HEK293T (cell line): ENCODE measurements at regions not wholly inside any gene's neighbourhood (a gene's known extent, or its start where the extent isn't known, plus 50 kb on each side); places are given as distances from the start of the nearest gene placed in this dataset.

ENCODE experiments used
- ARNT ChIP-seq: fragments of 450-650 bp; IDR thresholded peaks from 2 replicates; pipeline ENCODE4 v1.6.1; 2017; ENCODE audit warnings: mild to moderate bottlenecking
- BHLHE40 ChIP-seq: fragments of 450-650 bp; IDR thresholded peaks from 2 replicates; pipeline ENCODE4 v1.6.1; 2016; ENCODE audit warnings: mild to moderate bottlenecking, moderate library complexity, borderline replicate concordance
- ELF4 ChIP-seq: fragments of 450-650 bp; IDR thresholded peaks from 2 replicates; pipeline ENCODE4 v1.6.1; 2017; ENCODE audit warnings: antibody characterized with exemption
- FOXK2 ChIP-seq: fragments of 450-650 bp; IDR thresholded peaks from 2 replicates; pipeline ENCODE4 v1.6.1; 2016; ENCODE audit warnings: mild to moderate bottlenecking
- HDGF ChIP-seq: fragments of 450-650 bp; IDR thresholded peaks from 2 replicates; pipeline ENCODE4 v1.6.1; 2017; ENCODE audit warnings: antibody characterized with exemption, borderline replicate concordance
- NFRKB ChIP-seq: fragments of 450-650 bp; IDR thresholded peaks from 2 replicates; pipeline ENCODE4 v1.6.1; 2016; ENCODE audit warnings: mild to moderate bottlenecking, moderate library complexity
- SP1 ChIP-seq: fragments of 450-650 bp; IDR thresholded peaks from 2 replicates; pipeline ENCODE4 v1.6.1; 2017

- TF ChIP-seq HDGF (no peak), ARNT (no peak), SP1 (no peak), FOXK2 (no peak), NFRKB (no peak), ELF4 (no peak), BHLHE40 (no peak)
These were observed 51.6 kb downstream of the SMIM38 start for GRCh38 chr11:69207165-69207889.
